NCI-H1105 (cell line): ENCODE measurements at regions not wholly inside any gene's neighbourhood (a gene's known extent, or its start where the extent isn't known, plus 50 kb on each side); places are given as distances from the start of the nearest gene placed in this dataset.
"Not testable (repeated sequence)": the region's sequence is repeated elsewhere in the genome, so short reads cannot be mapped to it uniquely, and the experiment has no call there.

Experiments used
- DNase-seq: peaks from one replicate; lab custom pipeline; 2025; lab: John Stamatoyannopoulos, UW

- DNase-seq = not testable (repeated sequence)
These were observed 139.2 kb upstream of the ERV3-1 start for GRCh38 chr7:65145710-65146109.

GRCh38 chr7:65145008-65145407 is 138.5 kb upstream of the ERV3-1 start:
- DNase-seq = not testable (repeated sequence)

GRCh38 chr7:65144557-65144956 is 138.1 kb upstream of the ERV3-1 start:
- DNase-seq = not testable (repeated sequence)

GRCh38 chr7:65144119-65144518 is 137.6 kb upstream of the ERV3-1 start:
- DNase-seq = not testable (repeated sequence)

- not testable (repeated sequence) for DNase-seq
These were observed 135.4 kb upstream of the ERV3-1 start for GRCh38 chr7:65141894-65142293.

GRCh38 chr7:65141405-65141778 is 134.9 kb upstream of the ERV3-1 start:
- DNase-seq = not testable (repeated sequence)

- DNase-seq = not testable (repeated sequence)
These were observed 134.3 kb upstream of the ERV3-1 start for GRCh38 chr7:65140543-65141404.

GRCh38 chr7:65136850-65137249 is 130.4 kb upstream of the ERV3-1 start:
- not testable (repeated sequence) for DNase-seq

GRCh38 chr7:65133087-65133486 is 126.6 kb upstream of the ERV3-1 start:
- not testable (repeated sequence) for DNase-seq

GRCh38 chr7:65132256-65132655 is 125.8 kb upstream of the ERV3-1 start:
- DNase-seq = not testable (repeated sequence)

- not testable (repeated sequence) for DNase-seq
These were observed 120.9 kb upstream of the ERV3-1 start for GRCh38 chr7:65127364-65127763.

- DNase-seq = not testable (repeated sequence)
These were observed 118.1 kb upstream of the ERV3-1 start for GRCh38 chr7:65124600-65124999.

- not testable (repeated sequence) for DNase-seq
These were observed 99.2 kb upstream of the ERV3-1 start for GRCh38 chr7:65105650-65106203.

GRCh38 chr7:65100499-65100898 is 94.0 kb upstream of the ERV3-1 start:
- not testable (repeated sequence) for DNase-seq

GRCh38 chr7:65081669-65082055 is 75.2 kb upstream of the ERV3-1 start:
- DNase-seq = not testable (repeated sequence)

- peak; percentile 81 for DNase-seq
These were observed 74.5 kb upstream of the ERV3-1 start for GRCh38 chr7:65080799-65081668.

- DNase-seq = not testable (repeated sequence)
These were observed 68.5 kb upstream of the ERV3-1 start for GRCh38 chr7:65074959-65075358.

- DNase-seq = not testable (repeated sequence)
These were observed 66.7 kb upstream of the ERV3-1 start for GRCh38 chr7:65073160-65073559.

- DNase-seq = not testable (repeated sequence)
These were observed 65.5 kb upstream of the ERV3-1 start for GRCh38 chr7:65071854-65072431.

- DNase-seq = not testable (repeated sequence)
These were observed 63.0 kb upstream of the ERV3-1 start for GRCh38 chr7:65069476-65069875.

GRCh38 chr7:65062566-65062965 is 56.1 kb upstream of the ERV3-1 start:
- DNase-seq = not testable (repeated sequence)

GRCh38 chr7:65059247-65059646 is 52.8 kb upstream of the ERV3-1 start:
- DNase-seq = not testable (repeated sequence)
